T47D (cell line): ENCODE measurements at regions not wholly inside any gene's neighbourhood (a gene's known extent, or its start where the extent isn't known, plus 50 kb on each side); places are given as distances from the start of the nearest gene placed in this dataset.
"Not testable (repeated sequence)": the region's sequence is repeated elsewhere in the genome, so short reads cannot be mapped to it uniquely, and the experiment has no call there.

ENCODE experiments used
- DNase-seq, 2 experiments: peaks; one replicate each; pipeline versions ENCODE4 v3.0.0 to v3.0.0-alpha.2; 2011 to 2012; ENCODE audit warnings: low read depth in 1 of 2, low spot score in 1 of 2
- JUND ChIP-seq: IDR thresholded peaks from 2 replicates; pipeline ENCODE4 v1.6.1; 2012; ENCODE audit warnings: low read depth
- in situ Hi-C: cut with HindIII; loops from 2 replicates; pipeline ENCODE4 v1.10.0; 2016; ENCODE audit warnings: low sequenced_read_pairs, low pct_unique_long_range_greater_than_20kb

GRCh38 chr7:50251765-50252164 is 52.8 kb upstream of the IKZF1 start:
- DNase-seq = no peak
- TF ChIP-seq JUND = no peak
- in situ Hi-C loops = no loop called here

- no peak for DNase-seq
- TF ChIP-seq JUND = no peak
- in situ Hi-C loops = no loop called here
Observed at GRCh38 chr7:50246551-50246950, 58.0 kb upstream of the IKZF1 start.

GRCh38 chr7:50242111-50242510 is 62.4 kb upstream of the IKZF1 start:
- DNase-seq, in situ Hi-C loops: not testable (repeated sequence)

- DNase-seq, in situ Hi-C loops: not testable (repeated sequence)
Observed at GRCh38 chr7:50240699-50241098, 63.8 kb upstream of the IKZF1 start.

- in situ Hi-C loops = no loop called here
- TF ChIP-seq JUND = no peak
Observed at GRCh38 chr7:50229964-50230363, 74.6 kb upstream of the IKZF1 start.

GRCh38 chr7:50228148-50228547 is 76.4 kb upstream of the IKZF1 start:
- no peak for DNase-seq
- no peak for TF ChIP-seq JUND
- in situ Hi-C loops = no loop called here

More at GRCh38 chr7:50229964-50230363, 74.6 kb upstream of the IKZF1 start:
- DNase-seq = no peak

- TF ChIP-seq JUND = no peak
- no peak for DNase-seq
- in situ Hi-C loops = no loop called here
Observed at GRCh38 chr7:50227726-50228125, 76.8 kb upstream of the IKZF1 start.

GRCh38 chr7:50226669-50227068 is 77.8 kb upstream of the IKZF1 start:
- TF ChIP-seq JUND = no peak
- no peak for DNase-seq
- in situ Hi-C loops = no loop called here

- DNase-seq = no peak
- in situ Hi-C loops = no loop called here
- no peak for TF ChIP-seq JUND
Observed at GRCh38 chr7:50226145-50226544, 78.4 kb upstream of the IKZF1 start.

- no peak for DNase-seq
Observed at GRCh38 chr7:50221433-50221832, 83.1 kb upstream of the IKZF1 start.

GRCh38 chr7:50221028-50221427 is 83.5 kb upstream of the IKZF1 start:
- in situ Hi-C loops = no loop called here
- no peak for TF ChIP-seq JUND
- DNase-seq = no peak

More at GRCh38 chr7:50221433-50221832, 83.1 kb upstream of the IKZF1 start:
- TF ChIP-seq JUND = no peak
- in situ Hi-C loops = no loop called here

GRCh38 chr7:50220273-50220672 is 84.2 kb upstream of the IKZF1 start:
- in situ Hi-C loops = no loop called here
- no peak for TF ChIP-seq JUND
- no peak for DNase-seq

- TF ChIP-seq JUND = no peak
- DNase-seq = no peak
- in situ Hi-C loops = no loop called here
Observed at GRCh38 chr7:50217821-50218281, 86.7 kb upstream of the IKZF1 start.

- TF ChIP-seq JUND = no peak
- in situ Hi-C loops = no loop called here
- DNase-seq = no peak
Observed at GRCh38 chr7:50217401-50217800, 87.1 kb upstream of the IKZF1 start.

GRCh38 chr7:50216626-50217025 is 87.9 kb upstream of the IKZF1 start:
- in situ Hi-C loops = no loop called here

More at GRCh38 chr7:50216626-50217025, 87.9 kb upstream of the IKZF1 start:
- DNase-seq = no peak
- TF ChIP-seq JUND = no peak
